Heart left ventricle (tissue), 16 donors: ENCODE measurements at regions not wholly inside any gene's neighbourhood (a gene's known extent, or its start where the extent isn't known, plus 50 kb on each side); places are given as distances from the start of the nearest gene placed in this dataset.
A peak's percentile ranks its signal among the peaks of the same experiment; 100 is the strongest.

Source experiments
- ATAC-seq, 4 donors: fragments of 200-7000 bp; cut with Tn5 transposase; one replicate each; pipeline ENCODE4 v1.9.1; 2020 to 2022; ENCODE audit warnings: moderate library complexity in 4 of 4, mild to moderate bottlenecking in 3 of 4, moderate number of reproducible peaks in 1 of 4
- DNase-seq, 5 donors: peaks; one replicate each; pipeline ENCODE4 v3.0.0-alpha.2; 2020
- H3K27ac ChIP-seq, 12 donors: fragments of 200-600 bp; sonication (generic) in 4 of 12; one replicate each; pipeline versions ENCODE4 v1.5.0 to v1.8.0; 2016 to 2022; ENCODE audit warnings: mild to moderate bottlenecking in 2 of 12
- H3K27me3 ChIP-seq, 9 donors: fragments of 200-600 bp; sonication (generic) in 2 of 9; one replicate each; pipeline versions ENCODE4 v1.5.1 to v1.8.0; 2016 to 2022; ENCODE audit warnings: mild to moderate bottlenecking in 3 of 9
- H3K36me3 ChIP-seq, 9 donors: fragments of 200-600 bp; sonication (generic) in 2 of 9; one replicate each; pipeline versions ENCODE4 v1.5.0 to v1.8.0; 2018 to 2022; ENCODE audit warnings: mild to moderate bottlenecking in 2 of 9
- H3K4me1 ChIP-seq, 12 donors: fragments of 200-600 bp; sonication (generic) in 4 of 12; one replicate each; pipeline versions ENCODE4 v1.5.0 to v1.8.0; 2016 to 2022; ENCODE audit warnings: mild to moderate bottlenecking in 3 of 12
- H3K4me3 ChIP-seq, 12 donors: fragments of 200-600 bp; sonication (generic) in 4 of 12; one replicate each; pipeline versions ENCODE4 v1.5.0 to v1.8.0; 2017 to 2022; ENCODE audit warnings: mild to moderate bottlenecking in 9 of 12, moderate library complexity in 4 of 12
- H3K9me3 ChIP-seq, 12 donors: fragments of 200-600 bp; sonication (generic) in 4 of 12; one replicate each; pipeline versions ENCODE4 v1.5.0 to v1.8.0; 2016 to 2022; ENCODE audit warnings: mild to moderate bottlenecking in 1 of 12
- CTCF ChIP-seq, 12 donors: fragments of 200-600 bp; sonication (generic) in 4 of 12; IDR thresholded peaks; one replicate each; pipeline versions ENCODE4 v1.5.0 to v1.8.0; 2018 to 2022; ENCODE audit warnings: antibody characterized with exemption in 12 of 12, mild to moderate bottlenecking in 5 of 12
- POLR2A ChIP-seq, 2 donors: fragments of 450-650 bp; IDR thresholded peaks; one replicate each; pipeline ENCODE4 v1.6.1; 2017; ENCODE audit warnings: antibody characterized with exemption in 2 of 2, mild to moderate bottlenecking in 2 of 2, moderate library complexity in 2 of 2
- WGBS, 4 donors: extraction: QIAGEN DNeasy Blood & Tissue Kit in 2 of 4; methylation state at CpG; one replicate each; pipeline versions ENCODE4 v1.1.5 to v1.1.7; 2013 to 2018; 5-methylcytosine and 5-hydroxymethylcytosine counted together
- intact Hi-C, 10 donors: fragments of 100-400 bp; cut with DNase I; formaldehyde crosslinking; loops; one replicate each; pipeline versions ENCODE4 v1.11.1 to v1.14.2; 2022
- donor health status: ischemic (EF 13 %, LVEDD 7.1; RV severe dilation, severe dysfunction).
- donor health status: healthy with polysubstance abuse.
- donor health status: DM: no; HTN: yes; CAD: no.
- donor health status: DM: no; HTN: no; CAD: no.
- donor health status: ischemic (EF 25% LVEDD 6.9; RV normal size, moderate dysfunction).
- donor health status: ischemic (EF 25% LVEDD 5.7; RV mildly dilated, moderate dysfunction).
- donor health status: healthy.
- donor health status: DM: yes; HTN: yes; CAD: no.
- donor health status: ischemic (EF 35%, LVEDD 5.7; RV mildly dilated, moderate dysfunction).
- donor health status: nonischemic (EF 11% LVEDD 7.7; RV severe dilation, severe dysfunction).
- donor health status: DM: yes; HTN: yes; CAD: no.
- donor health status: PGD.
- donor health status: ischemic (EF 29% LVEDD 5.4; RV normal size, mild dysfunction).
- donor health status: nonischemic (EF 23%, LVEDD 6.1; RV moderate dilation, normal function).

DNA sequence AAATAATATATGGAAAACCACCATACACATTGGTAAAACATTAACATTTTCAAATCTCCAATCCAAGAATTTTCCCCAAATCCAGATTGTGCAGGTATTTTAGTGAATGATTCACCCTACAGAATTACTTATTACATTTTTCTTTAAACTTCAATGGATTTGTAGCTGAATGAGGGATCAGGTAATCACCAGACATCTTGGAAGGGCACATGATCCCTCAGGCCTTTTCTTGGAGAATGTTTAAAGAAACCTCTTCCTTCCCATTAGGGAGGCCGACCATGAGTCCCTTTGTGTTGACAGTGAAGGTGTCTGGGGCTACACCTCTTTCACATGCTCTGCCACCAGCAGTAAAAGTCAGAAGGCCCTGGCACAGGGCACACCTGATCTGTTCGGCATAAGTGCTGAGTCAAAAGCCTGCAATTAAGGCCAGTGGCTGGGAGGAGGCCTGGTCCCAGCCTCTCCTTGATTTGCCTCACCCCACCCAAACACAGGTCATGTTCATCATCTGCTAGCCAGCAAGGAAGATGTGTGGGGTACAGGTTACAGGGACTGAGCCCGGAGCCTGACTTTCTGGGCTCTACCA, 207.7 kb downstream of the SNX10 start:
- Histone ChIP-seq H3K4me3 (no peak overlapping the region), H3K36me3 (no peaks in the 10 kb centered on the region), H3K4me1 (no peaks in the 10 kb centered on the region), H3K27ac (no peak overlapping the region), H3K27me3 (no peaks in the 10 kb centered on the region), H3K9me3 (no peaks in the 10 kb centered on the region)
- intact Hi-C loops, result loop anchor here in 2 of 10 donors (10.0 kb wide), 2 partner anchors 55 to 125 kb away; no protein-coding TSS in a partner anchor
- 89 to 96% (median 93%) methylated on average over 2 to 3 of the region's 3 CpGs for WGBS, 4 donors
- TF ChIP-seq CTCF (IDR thresholded peaks at IDR 0.05) (no peak), POLR2A (IDR thresholded peaks at IDR 0.05) (no peak)
- DNase-seq (no peak), ATAC-seq (no peak)

DNA sequence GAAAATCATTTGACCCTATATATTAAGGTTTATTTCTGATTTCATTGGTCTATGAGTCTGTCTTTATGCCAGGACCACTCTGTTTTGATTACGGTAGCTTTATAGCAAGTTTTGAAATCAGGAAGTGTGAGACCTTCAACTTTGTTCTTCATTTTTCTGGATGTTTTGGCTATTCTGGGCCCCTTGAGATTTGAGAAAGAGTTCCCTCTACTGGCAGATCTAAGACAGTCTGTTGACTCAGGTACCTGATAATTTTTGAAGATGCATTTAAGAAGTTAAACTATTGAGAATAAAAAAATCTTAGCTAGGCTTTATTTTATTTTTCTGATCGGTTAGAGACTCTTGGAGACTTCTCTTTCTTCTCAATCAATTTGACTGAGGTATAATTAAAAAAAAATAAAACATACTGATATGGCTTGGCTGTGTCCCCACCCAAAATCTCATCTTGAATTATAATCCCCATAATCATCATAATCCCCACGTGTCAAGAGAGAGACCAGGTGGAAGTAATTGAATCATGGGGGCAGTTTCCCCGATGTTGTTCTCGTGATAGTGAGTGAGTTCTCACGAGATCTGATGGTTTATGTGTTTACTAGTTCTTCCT, 209.2 kb downstream of the SNX10 start:
- WGBS, 4 donors, result 49 to 65% (median 56%) methylated on average over 6 of the region's 6 CpGs
- TF ChIP-seq CTCF (IDR thresholded peaks at IDR 0.05) (peak in 8 of 12 donors; percentile 13 to 46 (median 31)), POLR2A (IDR thresholded peaks at IDR 0.05) (no peak)
- DNase-seq, result no peak
- Histone ChIP-seq H3K4me3 (no peak overlapping the region), H3K9me3 (no peaks in the 10 kb centered on the region), H3K27ac (no peak overlapping the region), H3K27me3 (peaks cover 0 to 11% (median 0%) of the 10 kb centered on the region in 9 donors), H3K4me1 (no peaks in the 10 kb centered on the region), H3K36me3 (no peaks in the 10 kb centered on the region)
- ATAC-seq, result no peak
- intact Hi-C loops, result loop anchor here in 3 of 10 donors (5.0 kb wide), 1 partner anchor 124 kb away; no protein-coding TSS in a partner anchor

- WGBS, 4 donors, result 92 to 98% (median 94%) methylated on average over 6 of the region's 6 CpGs
- ATAC-seq (no peak), DNase-seq (no peak)
- Histone ChIP-seq H3K27me3 (peaks cover 0 to 11% (median 0%) of the 10 kb centered on the region in 9 donors), H3K4me1 (no peaks in the 10 kb centered on the region), H3K9me3 (no peaks in the 10 kb centered on the region), H3K27ac (no peak overlapping the region), H3K36me3 (no peaks in the 10 kb centered on the region), H3K4me3 (no peak overlapping the region)
- TF ChIP-seq POLR2A (IDR thresholded peaks at IDR 0.05) (no peak), CTCF (IDR thresholded peaks at IDR 0.05) (no peak)
- intact Hi-C loops, result loop anchor here in 3 of 10 donors (5.0 kb wide), 1 partner anchor 127 kb away; no protein-coding TSS in a partner anchor
Observed at GRCh38 chr7:26504411-26505120, 212.9 kb downstream of the SNX10 start.

DNA sequence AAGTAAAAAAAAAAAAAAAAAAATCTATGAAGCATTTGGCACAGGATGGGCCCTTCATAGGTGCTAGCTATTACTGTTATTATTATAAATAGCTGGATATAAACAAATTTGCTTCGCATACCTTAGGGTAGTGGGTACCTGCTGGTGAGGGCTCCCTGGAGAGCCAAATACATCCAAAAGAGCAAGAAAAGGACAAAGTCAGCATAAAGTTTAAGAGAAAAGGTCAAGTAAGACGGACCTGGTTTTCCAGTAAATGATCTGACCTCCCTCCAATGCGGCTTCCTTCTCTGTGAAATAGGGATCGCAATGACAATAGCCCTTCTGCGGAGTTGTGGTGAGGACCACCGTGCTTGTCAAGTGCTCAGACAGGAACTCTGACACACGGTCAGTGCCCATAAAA, 214.5 kb downstream of the SNX10 start:
- H3K9me3 ChIP-seq, result no peaks in the 10 kb centered on the region
- H3K36me3 ChIP-seq, result no peaks in the 10 kb centered on the region
- H3K4me3 ChIP-seq, result no peak overlapping the region
- no peak overlapping the region for H3K27ac ChIP-seq
- intact Hi-C loops, result no loop called here
- TF ChIP-seq POLR2A (IDR thresholded peaks at IDR 0.05) (no peak), CTCF (IDR thresholded peaks at IDR 0.05) (no peak)
- H3K4me1 ChIP-seq, result no peaks in the 10 kb centered on the region
- 87 to 92% (median 90%) methylated on average over 7 of the region's 7 CpGs for whole genome bisulfite sequencing, 4 donors
- peaks cover 0 to 11% (median 0%) of the 10 kb centered on the region in 9 donors for H3K27me3 ChIP-seq
- ATAC-seq (no peak), DNase-seq (no peak)
